ENCODE measurements at regions not wholly inside any gene's neighbourhood (a gene's known extent, or its start where the extent isn't known, plus 50 kb on each side); places are given as distances from the start of the nearest gene placed in this dataset.
A peak's percentile ranks its signal among the peaks of the same experiment; 100 is the strongest.
"Not testable (repeated sequence)": the region's sequence is repeated elsewhere in the genome, so short reads cannot be mapped to it uniquely, and the experiment has no call there.

- no peak for DNase-seq
These were observed 782.2 kb downstream of the TBC1D22A start for GRCh38 chr22:47544696-47545095.

- DNase-seq: no peak
These were observed 781.0 kb downstream of the TBC1D22A start for GRCh38 chr22:47543447-47543846.

- DNase-seq: no peak
These were observed 777.6 kb downstream of the TBC1D22A start for GRCh38 chr22:47540011-47540410.

GRCh38 chr22:47539374-47539773, 776.9 kb downstream of the TBC1D22A start:
- DNase-seq: no peak

GRCh38 chr22:47535681-47536080, 773.2 kb downstream of the TBC1D22A start:
- no peak for DNase-seq

GRCh38 chr22:47534804-47535410, 772.5 kb downstream of the TBC1D22A start:
- DNase-seq: no peak

GRCh38 chr22:47533961-47534803, 771.7 kb downstream of the TBC1D22A start:
- DNase-seq: peak in 7 of 56 donors; percentile 12 to 43 (median 15)

GRCh38 chr22:47517062-47517461, 754.6 kb downstream of the TBC1D22A start:
- DNase-seq: no peak

- DNase-seq: no peak
These were observed 753.1 kb downstream of the TBC1D22A start for GRCh38 chr22:47515384-47516125.

- no peak for DNase-seq
These were observed 750.2 kb downstream of the TBC1D22A start for GRCh38 chr22:47512617-47513016.

GRCh38 chr22:47504962-47505361, 742.5 kb downstream of the TBC1D22A start:
- no peak for DNase-seq

- DNase-seq: no peak
These were observed 736.6 kb downstream of the TBC1D22A start for GRCh38 chr22:47498969-47499495.

- DNase-seq: no peak
These were observed 735.2 kb downstream of the TBC1D22A start for GRCh38 chr22:47497666-47498065.

- DNase-seq: no peak
These were observed 732.7 kb downstream of the TBC1D22A start for GRCh38 chr22:47495110-47495509.

- not testable (repeated sequence) for DNase-seq
These were observed 725.7 kb downstream of the TBC1D22A start for GRCh38 chr22:47488131-47488530.

- DNase-seq: no peak
These were observed 724.3 kb downstream of the TBC1D22A start for GRCh38 chr22:47486569-47487312.

GRCh38 chr22:47484960-47485569, 722.6 kb downstream of the TBC1D22A start:
- no peak for DNase-seq

GRCh38 chr22:47476231-47476630, 713.8 kb downstream of the TBC1D22A start:
- no peak for DNase-seq

GRCh38 chr22:47474895-47475294, 712.4 kb downstream of the TBC1D22A start:
- DNase-seq: no peak

GRCh38 chr22:47474464-47474863, 712.0 kb downstream of the TBC1D22A start:
- no peak for DNase-seq

GRCh38 chr22:47472636-47473035, 710.2 kb downstream of the TBC1D22A start:
- DNase-seq: no peak

Measured in amygdala (tissue), 56 donors.